Progenitor cell of endocrine pancreas (in vitro differentiated cells): ENCODE measurements at regions not wholly inside any gene's neighbourhood (a gene's known extent, or its start where the extent isn't known, plus 50 kb on each side); places are given as distances from the start of the nearest gene placed in this dataset.
A peak's percentile ranks its signal among the peaks of the same experiment; 100 is the strongest.

Experiments used
- DNase-seq: peaks from one replicate; pipeline ENCODE4 v3.0.0; 2021; ENCODE audit warnings: low spot score; ENCODE audit not compliant: unreplicated experiment
- H3K27ac Mint-ChIP-seq: 2 replicates; pipeline ENCODE4 v1.8.0; 2021; ENCODE audit warnings: mild to moderate bottlenecking, moderate library complexity, mixed read lengths
- H3K27me3 Mint-ChIP-seq: 2 replicates; pipeline ENCODE4 v1.8.0; 2021; ENCODE audit warnings: mixed read lengths
- H3K36me3 Mint-ChIP-seq: 2 replicates; pipeline ENCODE4 v1.8.0; 2022; ENCODE audit warnings: mixed read lengths; ENCODE audit not compliant: insufficient read depth
- H3K4me1 Mint-ChIP-seq: 2 replicates; pipeline ENCODE4 v1.8.0; 2021; ENCODE audit warnings: low read depth, mixed read lengths
- H3K4me3 Mint-ChIP-seq: 2 replicates; pipeline ENCODE4 v1.8.0; 2021; ENCODE audit warnings: low read depth, mild to moderate bottlenecking, moderate library complexity, mixed read lengths
- H3K9me3 Mint-ChIP-seq: 2 replicates; pipeline ENCODE4 v1.8.0; 2021; ENCODE audit warnings: low read depth, mixed read lengths
- CTCF ChIP-seq: fragments of 200-600 bp; sonication (generic); IDR thresholded peaks from one replicate; pipeline ENCODE4 v1.5.0; 2021; ENCODE audit warnings: antibody characterized with exemption, mild to moderate bottlenecking; ENCODE audit not compliant: unreplicated experiment

GRCh38 chr2:196390243-196391148, 219.1 kb upstream of the STK17B start:
- Mint-ChIP-seq H3K27me3 (no peaks in the 10 kb centered on the region), H3K4me3 (no peak overlapping the region), H3K9me3 (peaks cover 9% of the 10 kb centered on the region), H3K36me3 (peaks cover 1% of the 10 kb centered on the region), H3K27ac (no peak overlapping the region), H3K4me1 (no peaks in the 10 kb centered on the region)
- no peak for TF ChIP-seq CTCF
- DNase-seq, result no peak

GRCh38 chr2:196391149-196391479, 219.7 kb upstream of the STK17B start:
- peaks cover 1% of the 10 kb centered on the region for H3K36me3 Mint-ChIP-seq
- peak overlapping the region; percentile 15 for H3K27ac Mint-ChIP-seq
- H3K4me1 Mint-ChIP-seq, result no peaks in the 10 kb centered on the region

GRCh38 chr2:196399096-196399495, 227.7 kb upstream of the STK17B start:
- no peak overlapping the region for H3K4me3 Mint-ChIP-seq
- TF ChIP-seq CTCF, result no peak
- no peaks in the 10 kb centered on the region for H3K27me3 Mint-ChIP-seq
- DNase-seq, result no peak
- no peaks in the 10 kb centered on the region for H3K4me1 Mint-ChIP-seq
- peaks cover 6% of the 10 kb centered on the region for H3K9me3 Mint-ChIP-seq
- peaks cover 1% of the 10 kb centered on the region for H3K36me3 Mint-ChIP-seq
- no peak overlapping the region for H3K27ac Mint-ChIP-seq

More at GRCh38 chr2:196391149-196391479, 219.7 kb upstream of the STK17B start:
- peaks cover 12% of the 10 kb centered on the region for H3K9me3 Mint-ChIP-seq
- H3K4me3 Mint-ChIP-seq, result no peak overlapping the region
- H3K27me3 Mint-ChIP-seq, result no peaks in the 10 kb centered on the region
- no peak for TF ChIP-seq CTCF
- no peak for DNase-seq

- Mint-ChIP-seq H3K4me1 (no peaks in the 10 kb centered on the region), H3K27ac (no peak overlapping the region)
- no peak for DNase-seq
These were observed 228.6 kb upstream of the STK17B start for GRCh38 chr2:196399722-196400691.

More at GRCh38 chr2:196399722-196400691, 228.6 kb upstream of the STK17B start:
- Mint-ChIP-seq H3K4me3 (no peak overlapping the region), H3K36me3 (no peaks in the 10 kb centered on the region), H3K9me3 (peaks cover 3% of the 10 kb centered on the region), H3K27me3 (no peaks in the 10 kb centered on the region)
- TF ChIP-seq CTCF, result no peak
